ENCODE measurements at regions not wholly inside any gene's neighbourhood (a gene's known extent, or its start where the extent isn't known, plus 50 kb on each side); places are given as distances from the start of the nearest gene placed in this dataset.
A peak's percentile ranks its signal among the peaks of the same experiment; 100 is the strongest.

GRCh38 chr7:69243016-69243415 is 355.3 kb upstream of the AUTS2 start:
- Histone ChIP-seq H3K27me3 (replicated peaks; ENCODE audit: insufficient read depth, low read length) (no peaks in the 10 kb centered on the region), H3K36me3 (replicated peaks; ENCODE audit: insufficient read depth, low read length) (no peaks in the 10 kb centered on the region), H3K4me1 (ENCODE audit: low read length) (no peaks in the 10 kb centered on the region), H3K9me2 (replicated peaks; ENCODE audit: insufficient read depth, low read length) (no peaks in the 10 kb centered on the region), H3K9ac (ENCODE audit: low read length) (no peak overlapping the region), H3K4me2 (ENCODE audit: low read depth, low read length) (no peak overlapping the region), H4K20me1 (ENCODE audit: insufficient read depth, low read length) (no peaks in the 10 kb centered on the region), H3K27ac (ENCODE audit: low read length) (no peak overlapping the region), H3K79me2 (ENCODE audit: low read length) (no peaks in the 10 kb centered on the region), H2AFZ (ENCODE audit: low read length) (no peak overlapping the region), H3K4me3 (ENCODE audit: low read length) (no peak overlapping the region), H3K9me3 (replicated peaks; ENCODE audit: insufficient read depth, low read length) (no peaks in the 10 kb centered on the region), H3F3A (ENCODE audit: insufficient read depth, low read length) (no peaks in the 10 kb centered on the region)
- TF ChIP-seq, protein P1, sequence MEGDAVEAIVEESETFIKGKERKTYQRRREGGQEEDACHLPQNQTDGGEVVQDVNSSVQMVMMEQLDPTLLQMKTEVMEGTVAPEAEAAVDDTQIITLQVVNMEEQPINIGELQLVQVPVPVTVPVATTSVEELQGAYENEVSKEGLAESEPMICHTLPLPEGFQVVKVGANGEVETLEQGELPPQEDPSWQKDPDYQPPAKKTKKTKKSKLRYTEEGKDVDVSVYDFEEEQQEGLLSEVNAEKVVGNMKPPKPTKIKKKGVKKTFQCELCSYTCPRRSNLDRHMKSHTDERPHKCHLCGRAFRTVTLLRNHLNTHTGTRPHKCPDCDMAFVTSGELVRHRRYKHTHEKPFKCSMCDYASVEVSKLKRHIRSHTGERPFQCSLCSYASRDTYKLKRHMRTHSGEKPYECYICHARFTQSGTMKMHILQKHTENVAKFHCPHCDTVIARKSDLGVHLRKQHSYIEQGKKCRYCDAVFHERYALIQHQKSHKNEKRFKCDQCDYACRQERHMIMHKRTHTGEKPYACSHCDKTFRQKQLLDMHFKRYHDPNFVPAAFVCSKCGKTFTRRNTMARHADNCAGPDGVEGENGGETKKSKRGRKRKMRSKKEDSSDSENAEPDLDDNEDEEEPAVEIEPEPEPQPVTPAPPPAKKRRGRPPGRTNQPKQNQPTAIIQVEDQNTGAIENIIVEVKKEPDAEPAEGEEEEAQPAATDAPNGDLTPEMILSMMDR (IDR thresholded peaks at IDR 0.05; ENCODE audit: low read length), result no peak
- TF ChIP-seq EZH2 (optimal IDR thresholded peaks at IDR 0.05; ENCODE audit: low read depth, low read length) (no peak), EZH2phosphoT487 (IDR thresholded peaks at IDR 0.05; ENCODE audit: low read length) (no peak)
- DNase-seq, result no peak

- Histone ChIP-seq H3F3A (ENCODE audit: insufficient read depth, low read length) (no peaks in the 10 kb centered on the region), H3K27ac (ENCODE audit: low read length) (no peak overlapping the region; the same call in 1 of the 2 replicates), H3K36me3 (replicated peaks; ENCODE audit: insufficient read depth, low read length) (no peaks in the 10 kb centered on the region), H3K27me3 (replicated peaks; ENCODE audit: insufficient read depth, low read length) (no peaks in the 10 kb centered on the region), H3K9me3 (replicated peaks; ENCODE audit: insufficient read depth, low read length) (no peaks in the 10 kb centered on the region), H3K4me2 (ENCODE audit: low read depth, low read length) (no peak overlapping the region), H3K9me2 (replicated peaks; ENCODE audit: insufficient read depth, low read length) (no peaks in the 10 kb centered on the region), H3K4me3 (ENCODE audit: low read length) (no peak overlapping the region), H2AFZ (ENCODE audit: low read length) (no peak overlapping the region), H3K4me1 (ENCODE audit: low read length) (no peaks in the 10 kb centered on the region), H4K20me1 (ENCODE audit: insufficient read depth, low read length) (no peaks in the 10 kb centered on the region), H3K79me2 (ENCODE audit: low read length) (no peaks in the 10 kb centered on the region), H3K9ac (ENCODE audit: low read length) (no peak overlapping the region)
- TF ChIP-seq, protein P1 (IDR thresholded peaks at IDR 0.05; ENCODE audit: low read length), result no peak
- TF ChIP-seq EZH2phosphoT487 (IDR thresholded peaks at IDR 0.05; ENCODE audit: low read length), result no peak
- peak; percentile 67 for DNase-seq
Measured at GRCh38 chr7:69244701-69245100, 353.6 kb upstream of the AUTS2 start.

- H3K27ac ChIP-seq (ENCODE audit: low read length), result no peak overlapping the region
- H3K9me2 ChIP-seq (replicated peaks; ENCODE audit: insufficient read depth, low read length), result no peaks in the 10 kb centered on the region
- H3K4me2 ChIP-seq (ENCODE audit: low read depth, low read length), result no peak overlapping the region
- H3K79me2 ChIP-seq (ENCODE audit: low read length), result no peaks in the 10 kb centered on the region
- H4K20me1 ChIP-seq (ENCODE audit: insufficient read depth, low read length), result no peaks in the 10 kb centered on the region
- TF ChIP-seq EZH2phosphoT487 (IDR thresholded peaks at IDR 0.05; ENCODE audit: low read length), result no peak
- TF ChIP-seq EZH2 (optimal IDR thresholded peaks at IDR 0.05; ENCODE audit: low read depth, low read length), result no peak
- TF ChIP-seq, protein P1 (IDR thresholded peaks at IDR 0.05; ENCODE audit: low read length), result no peak
- no peaks in the 10 kb centered on the region for H3K9me3 ChIP-seq (replicated peaks; ENCODE audit: insufficient read depth, low read length)
- H2AFZ ChIP-seq (ENCODE audit: low read length), result no peak overlapping the region
- H3K27me3 ChIP-seq (replicated peaks; ENCODE audit: insufficient read depth, low read length), result no peaks in the 10 kb centered on the region
- H3F3A ChIP-seq (ENCODE audit: insufficient read depth, low read length), result no peaks in the 10 kb centered on the region
- DNase-seq, result no peak
- H3K4me1 ChIP-seq (ENCODE audit: low read length), result no peaks in the 10 kb centered on the region
- no peaks in the 10 kb centered on the region for H3K36me3 ChIP-seq (replicated peaks; ENCODE audit: insufficient read depth, low read length)
- no peak overlapping the region for H3K9ac ChIP-seq (ENCODE audit: low read length)
- no peak overlapping the region for H3K4me3 ChIP-seq (ENCODE audit: low read length)
Measured at GRCh38 chr7:69245646-69246045, 352.6 kb upstream of the AUTS2 start.
